HCT116 (cell line): ENCODE measurements at regions not wholly inside any gene's neighbourhood (a gene's known extent, or its start where the extent isn't known, plus 50 kb on each side); places are given as distances from the start of the nearest gene placed in this dataset.
A peak's percentile ranks its signal among the peaks of the same experiment; 100 is the strongest.

Experiments
- ATAC-seq: fragments of 200-7000 bp; cut with Tn5 transposase; 2 replicates; pipeline ENCODE4 v1.9.1; 2020; ENCODE audit warnings: mild to moderate bottlenecking, moderate library complexity
- BruUV-seq: library from RNA; stranded (reverse); fragments of 400-500 nt; replicated peaks from 2 replicates; lab custom pipeline; 2021; lab: Mats Ljungman, UMichigan
- CTCF ChIA-PET: fragments of 300-600 bp; sonication (Branson Sonifier 250); formaldehyde crosslinking; loops from one replicate; lab custom pipeline; 2021; ENCODE audit warnings: antibody characterized with exemption; lab: Charles Lee
- POLR2A ChIA-PET: fragments of 300-600, 350-600 bp; sonication (Branson Sonifier 250); formaldehyde crosslinking; loops from one replicate; lab custom pipeline; 2021; ENCODE audit warnings: antibody characterized with exemption; lab: Charles Lee
- RAD21 ChIA-PET, 2 experiments: fragments of 300-600 bp; sonication (Branson Sonifier 250); formaldehyde crosslinking; loops; one replicate each; lab custom pipeline; 2023; ENCODE audit warnings: low total read pairs in 2 of 2; ENCODE audit not compliant: uncharacterized antibody in 2 of 2, unreplicated experiment in 2 of 2, low non-redundant PET in 1 of 2; lab: Charles Lee
- DNase-seq: peaks from one replicate; pipeline ENCODE4 v3.0.0-alpha.2; 2010; ENCODE audit warnings: low read depth, low spot score
- H2AFZ ChIP-seq: fragments of 200-600 bp; shearing (Covaris generic), sonication (generic); 2 replicates; pipeline ENCODE4 v1.6.1; 2017; ENCODE audit warnings: low read depth, mixed run types, mixed read lengths, antibody characterized with exemption, low read length; ENCODE audit not compliant: poor library complexity, severe bottlenecking
- H3K27ac ChIP-seq: 2 replicates; pipeline ENCODE4 v1.5.1; 2012; ENCODE audit warnings: low read depth, low read length
- H3K27me3 ChIP-seq: fragments of 200-600 bp; sonication (generic); 2 replicates; pipeline ENCODE4 v1.6.1; 2016; ENCODE audit warnings: mixed run types, low read length, mixed read lengths; ENCODE audit not compliant: insufficient read depth
- H3K36me3 ChIP-seq, 2 experiments: fragments of 200-500 bp in 1 of 2; fragments of 200-600 bp in 1 of 2; sonication (Bioruptor generic) in 1 of 2; sonication (generic) in 1 of 2; 2 replicates each; pipeline versions ENCODE4 v1.5.1 to v1.6.1; 2014 to 2016; ENCODE audit warnings: low read length in 2 of 2, inconsistent platforms in 1 of 2, mixed read lengths in 1 of 2, mixed run types in 1 of 2; ENCODE audit not compliant: insufficient read depth in 2 of 2, control insufficient read depth in 1 of 2
- H3K4me1 ChIP-seq, 2 experiments: fragments of 200-600 bp in 1 of 2; sonication (generic) in 1 of 2; 2 replicates each; pipeline versions ENCODE4 v1.5.1 to v1.6.1; 2012 to 2017; ENCODE audit warnings: low read length in 2 of 2, inconsistent platforms in 1 of 2, mild to moderate bottlenecking in 1 of 2, mixed read lengths in 1 of 2, mixed run types in 1 of 2, moderate library complexity in 1 of 2; ENCODE audit not compliant: insufficient read depth in 2 of 2, control insufficient read depth in 1 of 2
- H3K4me2 ChIP-seq: fragments of 200-600 bp; sonication (generic); 2 replicates; pipeline ENCODE4 v1.6.1; 2017; ENCODE audit warnings: mixed run types, low read length, mixed read lengths
- H3K4me3 ChIP-seq, 2 experiments: fragments of 200-600 bp in 1 of 2; sonication (generic) in 1 of 2; replicated peaks in 1 of 2; 2 replicates each; pipeline ENCODE4 v1.5.1; 2011 to 2016; ENCODE audit warnings: low read length in 2 of 2, control low read depth in 1 of 2, low read depth in 1 of 2, mild to moderate bottlenecking in 1 of 2, mixed read lengths in 1 of 2, mixed run types in 1 of 2
- H3K79me2 ChIP-seq: fragments of 200-600 bp; sonication (generic); 2 replicates; pipeline ENCODE4 v1.6.1; 2017; ENCODE audit warnings: mild to moderate bottlenecking, mixed run types, low read length, moderate library complexity, mixed read lengths; ENCODE audit not compliant: insufficient read depth
- H3K9ac ChIP-seq: fragments of 200-600 bp; sonication (generic); 2 replicates; pipeline ENCODE4 v1.6.1; 2016; ENCODE audit warnings: low read length, mixed read lengths
- H3K9me2 ChIP-seq: fragments of 200-600 bp; sonication (generic), shearing (Covaris generic); 2 replicates; pipeline ENCODE4 v1.6.1; 2017; ENCODE audit warnings: mixed run types, mild to moderate bottlenecking, moderate library complexity; ENCODE audit not compliant: insufficient read depth
- H3K9me3 ChIP-seq, 2 experiments: fragments of 200-500 bp in 1 of 2; fragments of 200-600 bp in 1 of 2; sonication (Bioruptor generic) in 1 of 2; sonication (generic) in 1 of 2; 2 replicates each; pipeline ENCODE4 v1.6.1; 2014 to 2017; ENCODE audit warnings: low read length in 2 of 2, mixed read lengths in 2 of 2, inconsistent platforms in 1 of 2, low read depth in 1 of 2, mild to moderate bottlenecking in 1 of 2, mixed run types in 1 of 2, moderate library complexity in 1 of 2; ENCODE audit not compliant: control insufficient read depth in 1 of 2, insufficient read depth in 1 of 2
- H4K20me1 ChIP-seq: fragments of 200-600 bp; sonication (generic), shearing (Covaris generic); 2 replicates; pipeline ENCODE4 v1.6.1; 2017; ENCODE audit warnings: mixed run types, mild to moderate bottlenecking, moderate library complexity; ENCODE audit not compliant: insufficient read depth
- CBX3 ChIP-seq: IDR thresholded peaks from 2 replicates; pipeline ENCODE4 v1.6.1; 2012; ENCODE audit warnings: low read depth
- EGR1 ChIP-seq: IDR thresholded peaks from 2 replicates; pipeline ENCODE4 v1.6.1; 2012; ENCODE audit warnings: low read depth
- ELF1 ChIP-seq: IDR thresholded peaks from 2 replicates; pipeline ENCODE4 v1.6.1; 2012; ENCODE audit warnings: low read depth, borderline replicate concordance
- FOSL1 ChIP-seq: IDR thresholded peaks from 2 replicates; pipeline ENCODE4 v1.6.1; 2012; ENCODE audit warnings: low read depth
- MAX ChIP-seq: IDR thresholded peaks from 2 replicates; pipeline ENCODE4 v1.6.1; 2012
- POLR2A ChIP-seq: IDR thresholded peaks from 2 replicates; pipeline ENCODE4 v1.7.0; 2011; ENCODE audit warnings: borderline replicate concordance; ENCODE audit not compliant: insufficient read depth, insufficient read length; ENCODE audit errors: extremely low read depth
- POLR2AphosphoS5 ChIP-seq: IDR thresholded peaks from 2 replicates; pipeline ENCODE4 v1.6.1; 2011; ENCODE audit warnings: mild to moderate bottlenecking, low read depth, low read length, moderate library complexity
- RAD21 ChIP-seq: IDR thresholded peaks from 2 replicates; pipeline ENCODE4 v1.6.1; 2012; ENCODE audit warnings: low read depth, mild to moderate bottlenecking
- SIN3A ChIP-seq: IDR thresholded peaks from 2 replicates; pipeline ENCODE4 v1.6.1; 2012; ENCODE audit warnings: low read depth
- ZBTB33 ChIP-seq: IDR thresholded peaks from 2 replicates; pipeline ENCODE4 v1.6.1; 2011; ENCODE audit warnings: mild to moderate bottlenecking, low read length, moderate library complexity; ENCODE audit not compliant: insufficient replicate concordance; ENCODE audit errors: extremely low read depth
- intact Hi-C: fragments of 100-400 bp; cut with micrococcal nuclease; formaldehyde crosslinking; loops from 2 replicates; pipeline ENCODE4 v1.10.0; 2022

GRCh38 chr2:217001740-217002139, 141.9 kb upstream of the TNP1 start:
- intact Hi-C loops, result no loop called here
- no peak for ATAC-seq
- ChIA-PET CTCF (no interaction called here), RAD21 (no interaction called here)
- no peak overlapping the region for H3K27ac ChIP-seq
- no peak overlapping the region for H3K9ac ChIP-seq
- no peaks in the 10 kb centered on the region for H3K4me1 ChIP-seq
- no peak overlapping the region for H2AFZ ChIP-seq
- H3K36me3 ChIP-seq, result no peaks in the 10 kb centered on the region
- TF ChIP-seq POLR2AphosphoS5 (no peak), FOSL1 (no peak), CBX3 (no peak), ELF1 (no peak), SIN3A (no peak), EGR1 (no peak), RAD21 (no peak), POLR2A (no peak), ZBTB33 (no peak)
- TF ChIP-seq, all 23 proteins: peak for 0
- Histone ChIP-seq H3K9me2 (no peaks in the 10 kb centered on the region), H3K27me3 (peaks cover 50% of the 10 kb centered on the region), H3K4me3 (no peak overlapping the region), H3K4me2 (no peak overlapping the region), H4K20me1 (no peaks in the 10 kb centered on the region), H3K9me3 (no peaks in the 10 kb centered on the region), H3K79me2 (no peaks in the 10 kb centered on the region)
- POLR2A ChIA-PET, result no interaction called here
- DNase-seq, result no peak
- no TSS peak for BruUV-seq

GRCh38 chr2:217000406-217000805, 140.5 kb upstream of the TNP1 start:
- no peaks in the 10 kb centered on the region for H3K36me3 ChIP-seq
- no peaks in the 10 kb centered on the region for H3K79me2 ChIP-seq
- no peaks in the 10 kb centered on the region for H4K20me1 ChIP-seq
- intact Hi-C loops, result no loop called here
- H3K4me2 ChIP-seq, result no peak overlapping the region
- DNase-seq (no peak), ATAC-seq (no peak; the same call in 1 of the 2 replicates)
- no peak overlapping the region for H3K4me3 ChIP-seq
- H3K9ac ChIP-seq, result no peak overlapping the region
- BruUV-seq, result no TSS peak
- ChIA-PET CTCF (interaction anchor here (1.0 kb wide), 1 partner anchor 166 kb away, joined by 3 read pairs; no protein-coding TSS in a partner anchor), POLR2A (no interaction called here), RAD21 (no interaction called here)
- peaks cover 57% of the 10 kb centered on the region for H3K27me3 ChIP-seq
- no peaks in the 10 kb centered on the region for H3K4me1 ChIP-seq
- no peak for TF ChIP-seq MAX
- peak; percentile 43; the same call in 1 of the 2 replicates for TF ChIP-seq RAD21
- H3K27ac ChIP-seq, result no peak overlapping the region
- no peaks in the 10 kb centered on the region for H3K9me3 ChIP-seq
- H3K9me2 ChIP-seq, result no peaks in the 10 kb centered on the region
- H2AFZ ChIP-seq, result no peak overlapping the region
